ENCODE measurements at regions not wholly inside any gene's neighbourhood (a gene's known extent, or its start where the extent isn't known, plus 50 kb on each side); places are given as distances from the start of the nearest gene placed in this dataset.

GRCh38 chr1:234667600-234668576, 57.9 kb upstream of the IRF2BP2 start:
- CTCF ChIA-PET, result no interaction called here
- ATAC-seq, result no peak
- no peak overlapping the region for H2AFZ ChIP-seq (ENCODE audit: low read depth, low read length, poor library complexity, severe bottlenecking)

More at GRCh38 chr1:234667600-234668576, 57.9 kb upstream of the IRF2BP2 start:
- ChIA-PET RAD21 (ENCODE audit: low non-redundant PET in 1 of 2, low total read pairs in 2 of 2, uncharacterized antibody in 2 of 2, unreplicated experiment in 2 of 2) (no interaction called here), POLR2A (interaction anchor here (0.6 kb wide), 1 partner anchor 49 kb away, joined by 3 read pairs; no protein-coding TSS in a partner anchor)
- Histone ChIP-seq H3K4me2 (ENCODE audit: low read length) (no peak overlapping the region), H3K4me3 (replicated peaks in 1 of 2; ENCODE audit: low read depth in 1 of 2, low read length in 2 of 2) (no peak overlapping the region), H3K9ac (ENCODE audit: low read length) (no peak overlapping the region), H3K27ac (ENCODE audit: low read depth, low read length) (no peak overlapping the region), H4K20me1 (ENCODE audit: insufficient read depth) (no peaks in the 10 kb centered on the region), H3K27me3 (ENCODE audit: insufficient read depth, low read length) (no peaks in the 10 kb centered on the region), H3K9me2 (ENCODE audit: insufficient read depth) (no peaks in the 10 kb centered on the region), H3K9me3 (ENCODE audit: control insufficient read depth in 1 of 2, insufficient read depth in 1 of 2, low read depth in 1 of 2, low read length in 2 of 2) (peaks cover 0 to 5% of the 10 kb centered on the region in 2 experiments; a peak in 1 of 4 replicates), H3K4me1 (ENCODE audit: control insufficient read depth in 1 of 2, insufficient read depth in 2 of 2, low read length in 2 of 2) (no peaks in the 10 kb centered on the region), H3K36me3 (ENCODE audit: control insufficient read depth in 1 of 2, insufficient read depth in 2 of 2, low read length in 2 of 2) (no peaks in the 10 kb centered on the region), H3K79me2 (ENCODE audit: insufficient read depth, low read length) (no peaks in the 10 kb centered on the region)
- BruUV-seq (replicated peaks), result no TSS peak
- TF ChIP-seq ZFX (IDR thresholded peaks at IDR 0.05), result no peak
- no peak for TF ChIP-seq REST (IDR thresholded peaks at IDR 0.05; ENCODE audit: low read depth)
- no peak for TF ChIP-seq SRF (IDR thresholded peaks at IDR 0.05; ENCODE audit: low read depth)
- DNase-seq (ENCODE audit: low read depth, low spot score), result no peak
- intact Hi-C loops (cut with micrococcal nuclease), result no loop called here
